ENCODE measurements at regions not wholly inside any gene's neighbourhood (a gene's known extent, or its start where the extent isn't known, plus 50 kb on each side); places are given as distances from the start of the nearest gene placed in this dataset.

DNA sequence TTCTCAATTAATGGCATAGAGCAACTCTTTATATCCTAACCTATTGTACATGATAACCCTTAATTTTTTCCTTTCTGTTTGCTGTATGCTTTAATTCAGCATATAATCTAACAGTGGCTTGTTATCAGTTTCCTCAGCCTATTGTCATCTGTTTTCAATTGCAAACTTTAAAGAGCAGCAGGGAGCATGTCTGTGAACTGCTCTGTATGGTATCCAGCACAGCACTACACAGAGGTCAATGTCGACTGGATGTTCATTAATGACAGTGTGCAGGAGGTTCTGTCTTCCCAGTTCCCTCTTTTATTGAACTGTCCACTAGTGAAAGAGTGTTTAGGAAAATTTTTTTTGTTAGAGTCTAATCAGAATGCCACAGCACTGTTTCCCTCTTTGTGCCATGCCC lies 609.1 kb downstream of the SOX5 start:
- Histone ChIP-seq H3K27ac (ENCODE audit: low read depth in 1 of 2, low read length in 2 of 2) (no peak overlapping the region), H3K36me3 (ENCODE audit: control insufficient read depth in 4 of 4, insufficient read depth in 3 of 4, low read depth in 1 of 4, low read length in 3 of 4) (no peaks in the 10 kb centered on the region), H3K4me1 (ENCODE audit: control insufficient read depth in 4 of 4, insufficient read depth in 4 of 4, low read length in 3 of 4) (peaks cover 3 to 21% (median 10%) of the 10 kb centered on the region in 4 donors), H3K9ac (ENCODE audit: low read depth in 1 of 2, low read length in 2 of 2) (no peak overlapping the region), H3K27me3 (ENCODE audit: control insufficient read depth in 4 of 4, insufficient read depth in 4 of 4, low read length in 3 of 4) (no peaks in the 10 kb centered on the region), H3K9me3 (ENCODE audit: control insufficient read depth in 4 of 4, low read length in 3 of 4) (no peaks in the 10 kb centered on the region), H3K4me3 (ENCODE audit: low read depth in 1 of 3, low read length in 3 of 3) (no peak overlapping the region)
- DNase-seq (ENCODE audit: low spot score) = no peak
- TF ChIP-seq JUND (IDR thresholded peaks at IDR 0.05) = no peak
- no peak for TF ChIP-seq RAD21 (IDR thresholded peaks at IDR 0.05)
- WGBS = 14% methylated on average over 1 of the region's 1 CpG

GRCh38 chr12:23342407-23342806 lies 607.1 kb downstream of the SOX5 start:
- Histone ChIP-seq H3K27ac (ENCODE audit: low read depth in 1 of 2, low read length in 2 of 2) (no peak overlapping the region), H3K9me3 (ENCODE audit: control insufficient read depth in 4 of 4, low read length in 3 of 4) (no peaks in the 10 kb centered on the region), H3K4me1 (ENCODE audit: control insufficient read depth in 4 of 4, insufficient read depth in 4 of 4, low read length in 3 of 4) (peaks cover 3 to 16% (median 10%) of the 10 kb centered on the region in 4 donors), H3K36me3 (ENCODE audit: control insufficient read depth in 4 of 4, insufficient read depth in 3 of 4, low read depth in 1 of 4, low read length in 3 of 4) (no peaks in the 10 kb centered on the region), H3K27me3 (ENCODE audit: control insufficient read depth in 4 of 4, insufficient read depth in 4 of 4, low read length in 3 of 4) (no peaks in the 10 kb centered on the region), H3K9ac (ENCODE audit: low read depth in 1 of 2, low read length in 2 of 2) (no peak overlapping the region), H3K4me3 (ENCODE audit: low read depth in 1 of 3, low read length in 3 of 3) (no peak overlapping the region)
- 33% methylated on average over 1 of the region's 1 CpG for WGBS
- peak; percentile 37 to 39 for TF ChIP-seq RAD21 (IDR thresholded peaks at IDR 0.05)
- no peak for TF ChIP-seq EGR1 (IDR thresholded peaks at IDR 0.05; ENCODE audit: low read depth in 2 of 2)
- no peak for TF ChIP-seq TAF1 (conservative IDR thresholded peaks at IDR 0.05)
- TF ChIP-seq JUND (IDR thresholded peaks at IDR 0.05) = peak; percentile 43 to 56
- peak; percentile 87 for TF ChIP-seq HNF4G (IDR thresholded peaks at IDR 0.05)
- TF ChIP-seq FOXA1 (IDR thresholded peaks at IDR 0.05) = no peak
- TF ChIP-seq HNF4A (conservative IDR thresholded peaks at IDR 0.05) = peak; percentile 94 to 95
- TF ChIP-seq, protein P1, sequence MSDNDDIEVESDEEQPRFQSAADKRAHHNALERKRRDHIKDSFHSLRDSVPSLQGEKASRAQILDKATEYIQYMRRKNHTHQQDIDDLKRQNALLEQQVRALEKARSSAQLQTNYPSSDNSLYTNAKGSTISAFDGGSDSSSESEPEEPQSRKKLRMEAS (IDR thresholded peaks at IDR 0.05) = no peak
- peak; percentile 48 for TF ChIP-seq YY1 (IDR thresholded peaks at IDR 0.05)
- no peak for TF ChIP-seq FOXA2 (IDR thresholded peaks at IDR 0.05)
- TF ChIP-seq ATF3 (IDR thresholded peaks at IDR 0.05) = peak; percentile 35
- peak; percentile 89 for TF ChIP-seq SP1 (IDR thresholded peaks at IDR 0.05)
- TF ChIP-seq, protein P2, sequence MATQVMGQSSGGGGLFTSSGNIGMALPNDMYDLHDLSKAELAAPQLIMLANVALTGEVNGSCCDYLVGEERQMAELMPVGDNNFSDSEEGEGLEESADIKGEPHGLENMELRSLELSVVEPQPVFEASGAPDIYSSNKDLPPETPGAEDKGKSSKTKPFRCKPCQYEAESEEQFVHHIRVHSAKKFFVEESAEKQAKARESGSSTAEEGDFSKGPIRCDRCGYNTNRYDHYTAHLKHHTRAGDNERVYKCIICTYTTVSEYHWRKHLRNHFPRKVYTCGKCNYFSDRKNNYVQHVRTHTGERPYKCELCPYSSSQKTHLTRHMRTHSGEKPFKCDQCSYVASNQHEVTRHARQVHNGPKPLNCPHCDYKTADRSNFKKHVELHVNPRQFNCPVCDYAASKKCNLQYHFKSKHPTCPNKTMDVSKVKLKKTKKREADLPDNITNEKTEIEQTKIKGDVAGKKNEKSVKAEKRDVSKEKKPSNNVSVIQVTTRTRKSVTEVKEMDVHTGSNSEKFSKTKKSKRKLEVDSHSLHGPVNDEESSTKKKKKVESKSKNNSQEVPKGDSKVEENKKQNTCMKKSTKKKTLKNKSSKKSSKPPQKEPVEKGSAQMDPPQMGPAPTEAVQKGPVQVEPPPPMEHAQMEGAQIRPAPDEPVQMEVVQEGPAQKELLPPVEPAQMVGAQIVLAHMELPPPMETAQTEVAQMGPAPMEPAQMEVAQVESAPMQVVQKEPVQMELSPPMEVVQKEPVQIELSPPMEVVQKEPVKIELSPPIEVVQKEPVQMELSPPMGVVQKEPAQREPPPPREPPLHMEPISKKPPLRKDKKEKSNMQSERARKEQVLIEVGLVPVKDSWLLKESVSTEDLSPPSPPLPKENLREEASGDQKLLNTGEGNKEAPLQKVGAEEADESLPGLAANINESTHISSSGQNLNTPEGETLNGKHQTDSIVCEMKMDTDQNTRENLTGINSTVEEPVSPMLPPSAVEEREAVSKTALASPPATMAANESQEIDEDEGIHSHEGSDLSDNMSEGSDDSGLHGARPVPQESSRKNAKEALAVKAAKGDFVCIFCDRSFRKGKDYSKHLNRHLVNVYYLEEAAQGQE (IDR thresholded peaks at IDR 0.05) = peak; percentile 70
- TF ChIP-seq GABPA (IDR thresholded peaks at IDR 0.05 in 1 of 2, conservative IDR thresholded peaks at IDR 0.05 in 1 of 2) = no peak
- TF ChIP-seq CTCF (IDR thresholded peaks at IDR 0.05; ENCODE audit: low read depth, low read length, missing input control) = no peak
- TF ChIP-seq, protein P3, sequence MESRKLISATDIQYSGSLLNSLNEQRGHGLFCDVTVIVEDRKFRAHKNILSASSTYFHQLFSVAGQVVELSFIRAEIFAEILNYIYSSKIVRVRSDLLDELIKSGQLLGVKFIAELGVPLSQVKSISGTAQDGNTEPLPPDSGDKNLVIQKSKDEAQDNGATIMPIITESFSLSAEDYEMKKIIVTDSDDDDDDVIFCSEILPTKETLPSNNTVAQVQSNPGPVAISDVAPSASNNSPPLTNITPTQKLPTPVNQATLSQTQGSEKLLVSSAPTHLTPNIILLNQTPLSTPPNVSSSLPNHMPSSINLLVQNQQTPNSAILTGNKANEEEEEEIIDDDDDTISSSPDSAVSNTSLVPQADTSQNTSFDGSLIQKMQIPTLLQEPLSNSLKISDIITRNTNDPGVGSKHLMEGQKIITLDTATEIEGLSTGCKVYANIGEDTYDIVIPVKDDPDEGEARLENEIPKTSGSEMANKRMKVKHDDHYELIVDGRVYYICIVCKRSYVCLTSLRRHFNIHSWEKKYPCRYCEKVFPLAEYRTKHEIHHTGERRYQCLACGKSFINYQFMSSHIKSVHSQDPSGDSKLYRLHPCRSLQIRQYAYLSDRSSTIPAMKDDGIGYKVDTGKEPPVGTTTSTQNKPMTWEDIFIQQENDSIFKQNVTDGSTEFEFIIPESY (IDR thresholded peaks at IDR 0.05) = no peak
- TF ChIP-seq NR2F2 (IDR thresholded peaks at IDR 0.05) = no peak
- peak; percentile 82 to 85 for TF ChIP-seq RXRA (IDR thresholded peaks at IDR 0.05)
- no peak for DNase-seq (ENCODE audit: low spot score)

Measured in liver (tissue), 8 donors.